ENCODE measurements at regions not wholly inside any gene's neighbourhood (a gene's known extent, or its start where the extent isn't known, plus 50 kb on each side); places are given as distances from the start of the nearest gene placed in this dataset.
A peak's percentile ranks its signal among the peaks of the same experiment; 100 is the strongest.

GRCh38 chr12:58711974-58712373 is 208.3 kb downstream of the LRIG3 start:
- TF ChIP-seq EP300 (IDR thresholded peaks at IDR 0.05; ENCODE audit: borderline replicate concordance), result no peak

- TF ChIP-seq NFIC (IDR thresholded peaks at IDR 0.05), result no peak
- TF ChIP-seq TCF12 (IDR thresholded peaks at IDR 0.05; ENCODE audit: low read depth), result no peak
- no peak for TF ChIP-seq RAD21 (IDR thresholded peaks at IDR 0.05; ENCODE audit: low read depth)
- no peak for TF ChIP-seq ZBTB7A (IDR thresholded peaks at IDR 0.05; ENCODE audit: low read depth)
- no peak for TF ChIP-seq CEBPB (IDR thresholded peaks at IDR 0.05)
- TF ChIP-seq MAX (IDR thresholded peaks at IDR 0.05), result no peak
- TF ChIP-seq USF1 (IDR thresholded peaks at IDR 0.05), result no peak
- TF ChIP-seq TEAD4 (IDR thresholded peaks at IDR 0.05), result no peak
These were observed 207.3 kb downstream of the LRIG3 start for GRCh38 chr12:58712976-58713375.

- TF ChIP-seq EP300 (IDR thresholded peaks at IDR 0.05; ENCODE audit: borderline replicate concordance), result no peak
- TF ChIP-seq MAX (IDR thresholded peaks at IDR 0.05), result no peak
- no peak for TF ChIP-seq EGR1 (IDR thresholded peaks at IDR 0.05)
- no peak for TF ChIP-seq CEBPB (IDR thresholded peaks at IDR 0.05)
- TF ChIP-seq FOXM1 (IDR thresholded peaks at IDR 0.05; ENCODE audit: borderline replicate concordance, low read depth), result no peak
- TF ChIP-seq RAD21 (IDR thresholded peaks at IDR 0.05; ENCODE audit: low read depth), result no peak
These were observed 201.1 kb downstream of the LRIG3 start for GRCh38 chr12:58719161-58719560.

- TF ChIP-seq ZBTB7A (IDR thresholded peaks at IDR 0.05; ENCODE audit: low read depth), result no peak
- no peak for TF ChIP-seq CREB1 (IDR thresholded peaks at IDR 0.05; ENCODE audit: low read depth)
- no peak for TF ChIP-seq EGR1 (IDR thresholded peaks at IDR 0.05)
- no peak for TF ChIP-seq REST (IDR thresholded peaks at IDR 0.05; ENCODE audit: low read depth)
- no peak for TF ChIP-seq USF1 (IDR thresholded peaks at IDR 0.05)
- TF ChIP-seq FOXM1 (IDR thresholded peaks at IDR 0.05; ENCODE audit: borderline replicate concordance, low read depth), result no peak
- TF ChIP-seq TEAD4 (IDR thresholded peaks at IDR 0.05), result no peak
- TF ChIP-seq TCF12 (IDR thresholded peaks at IDR 0.05; ENCODE audit: low read depth), result no peak
- no peak for TF ChIP-seq YY1 (IDR thresholded peaks at IDR 0.05; ENCODE audit: low read depth)
- TF ChIP-seq TAF1 (IDR thresholded peaks at IDR 0.05; ENCODE audit: low read depth), result no peak
These were observed 199.9 kb downstream of the LRIG3 start for GRCh38 chr12:58720421-58720820.

- TF ChIP-seq CEBPB (IDR thresholded peaks at IDR 0.05) (no peak), USF1 (IDR thresholded peaks at IDR 0.05) (no peak), YY1 (IDR thresholded peaks at IDR 0.05; ENCODE audit: low read depth) (no peak), NFIC (IDR thresholded peaks at IDR 0.05) (no peak), FOXM1 (IDR thresholded peaks at IDR 0.05; ENCODE audit: borderline replicate concordance, low read depth) (no peak), RAD21 (IDR thresholded peaks at IDR 0.05; ENCODE audit: low read depth) (no peak), TCF12 (IDR thresholded peaks at IDR 0.05; ENCODE audit: low read depth) (no peak), REST (IDR thresholded peaks at IDR 0.05; ENCODE audit: low read depth) (no peak), TAF1 (IDR thresholded peaks at IDR 0.05; ENCODE audit: low read depth) (no peak), MAX (IDR thresholded peaks at IDR 0.05) (no peak)
These were observed 194.8 kb downstream of the LRIG3 start for GRCh38 chr12:58725400-58726105.

- TF ChIP-seq USF1 (IDR thresholded peaks at IDR 0.05) (no peak), CEBPB (IDR thresholded peaks at IDR 0.05) (peak; percentile 64)
These were observed 192.8 kb downstream of the LRIG3 start for GRCh38 chr12:58727521-58727920.

Data from Ishikawa (cell line).